Hematopoietic multipotent progenitor cell treated with erythropoietin and hydrocortisone succinate and interleukin-3 and kit ligand, for 8 days (in vitro differentiated cells): ENCODE measurements at regions not wholly inside any gene's neighbourhood (a gene's known extent, or its start where the extent isn't known, plus 50 kb on each side); places are given as distances from the start of the nearest gene placed in this dataset.
"Not testable (repeated sequence)": the region's sequence is repeated elsewhere in the genome, so short reads cannot be mapped to it uniquely, and the experiment has no call there.

Experiments used
- DNase-seq: peaks from one replicate; pipeline ENCODE4 v3.0.0-alpha.2; 2015

DNA sequence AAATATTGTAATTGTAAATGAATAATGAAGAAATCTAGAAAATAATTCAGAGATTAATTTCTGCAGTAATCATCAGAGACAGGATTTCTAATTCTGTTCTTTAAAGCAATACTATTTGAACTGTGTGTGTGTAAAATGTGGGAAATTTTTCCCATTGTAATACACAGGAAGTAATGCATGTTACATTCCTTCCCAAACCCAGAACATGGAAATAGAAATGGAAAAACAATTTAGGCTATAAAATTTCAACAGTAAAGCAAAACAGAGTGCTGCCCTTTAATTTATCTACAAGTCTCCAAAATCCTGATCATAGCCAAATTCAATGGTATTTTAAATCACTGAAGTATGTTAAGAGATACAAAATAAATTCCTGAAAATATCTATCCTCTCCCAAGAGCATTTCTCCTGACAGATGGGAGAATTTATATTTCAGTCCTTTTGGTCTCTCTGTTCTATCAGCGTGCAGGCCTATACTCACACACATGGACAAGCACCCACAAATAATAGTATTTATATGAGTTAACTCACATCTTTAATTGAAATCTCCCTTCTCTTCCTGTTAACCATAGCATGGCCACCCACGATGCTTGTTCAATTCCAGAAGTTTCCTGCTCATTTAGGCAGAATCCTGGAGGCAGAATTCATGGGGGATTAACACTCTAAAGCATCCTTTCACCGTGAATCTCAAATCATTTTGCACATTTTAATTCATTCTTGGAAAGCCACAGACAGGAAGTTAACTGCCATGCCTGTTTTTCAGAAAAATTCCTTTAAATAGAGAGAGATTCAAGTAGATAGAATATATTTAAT, 1465.4 kb upstream of the FLRT2 start:
- no peak for DNase-seq

DNA sequence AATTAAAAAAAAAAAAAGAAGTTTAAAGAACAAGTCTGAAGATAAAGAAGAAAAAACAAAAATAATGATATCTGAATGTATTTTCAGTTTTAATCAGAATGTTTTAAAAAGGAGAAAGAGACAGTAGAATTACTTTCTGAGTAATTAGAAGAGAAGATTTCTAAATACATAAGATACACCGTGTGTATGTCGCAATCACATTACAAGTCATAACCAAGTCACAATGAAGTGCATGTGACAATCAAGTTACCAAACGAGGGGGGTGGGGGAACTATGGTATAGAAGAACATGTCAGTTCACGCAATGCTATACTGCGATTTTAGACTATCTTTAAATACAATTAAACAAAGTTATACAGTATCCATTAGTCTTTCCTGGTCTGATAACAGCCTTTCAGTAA, 1464.1 kb upstream of the FLRT2 start:
- no peak for DNase-seq

DNA sequence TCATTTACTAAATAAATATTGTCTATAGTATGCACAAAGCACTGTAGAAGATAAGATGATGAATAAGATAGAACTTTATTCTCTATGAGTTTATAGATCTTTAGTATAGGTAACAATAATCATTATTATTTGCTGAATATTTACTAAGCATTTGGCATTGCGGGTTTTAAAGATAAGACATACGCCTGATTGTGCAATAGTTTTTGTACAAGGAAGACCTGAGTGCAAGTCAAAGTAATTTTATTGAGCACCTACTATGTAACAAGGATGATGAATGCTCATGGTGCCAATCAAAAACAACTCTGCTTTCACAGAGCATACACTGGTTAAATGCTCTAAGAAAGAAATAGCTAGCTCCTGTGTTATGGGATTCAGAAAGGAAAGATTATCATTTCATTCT, 1461.7 kb upstream of the FLRT2 start:
- DNase-seq, result no peak

DNA sequence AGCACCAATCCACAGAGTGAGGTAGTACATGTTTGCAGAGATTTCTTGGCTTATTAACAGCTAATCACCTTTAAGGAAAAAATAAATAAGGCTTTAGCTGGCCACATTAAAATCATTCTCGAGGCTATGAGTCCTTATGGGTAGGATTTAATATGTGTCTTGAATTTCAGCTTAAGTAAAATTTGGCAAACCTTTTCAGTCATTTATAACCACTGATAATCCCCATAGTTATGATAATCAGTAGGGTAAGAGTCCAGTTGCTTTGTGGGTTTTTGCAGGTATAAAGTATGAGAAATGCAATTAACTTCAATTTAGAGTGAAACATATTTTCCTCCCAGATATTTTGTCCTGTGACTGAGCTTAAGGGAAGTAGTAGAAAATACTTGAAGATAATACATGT, 1458.9 kb upstream of the FLRT2 start:
- no peak for DNase-seq

DNA sequence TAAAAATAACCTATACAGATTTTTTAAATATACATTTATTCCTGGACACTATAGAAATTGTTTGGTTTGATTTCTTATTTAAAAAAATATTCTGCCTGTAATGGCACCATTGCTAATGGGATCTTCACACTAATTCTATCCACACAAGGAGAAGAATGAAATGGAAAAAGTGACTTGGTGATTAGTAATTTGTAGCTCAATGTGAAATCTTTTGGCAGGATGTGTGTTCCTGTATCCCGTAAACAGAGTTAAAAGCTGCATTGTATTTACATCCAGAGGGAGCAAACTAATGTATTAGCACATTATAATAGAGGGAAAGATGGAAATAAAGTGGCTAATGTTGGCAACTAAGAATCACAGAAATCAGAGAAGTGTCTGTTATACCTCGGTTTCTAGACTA, 1455.3 kb upstream of the FLRT2 start:
- DNase-seq, result no peak

DNA sequence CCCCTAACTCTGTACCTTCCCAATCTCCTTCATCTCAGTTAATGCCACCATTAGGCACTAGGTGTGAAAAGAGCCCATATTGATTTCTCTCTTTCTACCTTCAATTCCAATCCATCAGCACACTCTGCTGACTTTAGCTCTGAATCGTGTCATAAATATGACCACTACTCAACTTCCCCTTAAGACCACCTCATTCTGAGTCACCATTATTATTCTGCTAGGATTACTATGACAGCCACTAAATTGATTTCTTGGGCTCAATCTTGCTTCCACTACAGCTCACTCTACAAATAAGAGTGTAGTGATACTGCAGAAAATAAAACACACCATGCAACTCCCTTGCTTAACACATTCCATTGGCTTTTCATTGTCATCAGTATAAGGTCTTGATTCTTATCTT, 1449.0 kb upstream of the FLRT2 start:
- DNase-seq, result no peak

DNA sequence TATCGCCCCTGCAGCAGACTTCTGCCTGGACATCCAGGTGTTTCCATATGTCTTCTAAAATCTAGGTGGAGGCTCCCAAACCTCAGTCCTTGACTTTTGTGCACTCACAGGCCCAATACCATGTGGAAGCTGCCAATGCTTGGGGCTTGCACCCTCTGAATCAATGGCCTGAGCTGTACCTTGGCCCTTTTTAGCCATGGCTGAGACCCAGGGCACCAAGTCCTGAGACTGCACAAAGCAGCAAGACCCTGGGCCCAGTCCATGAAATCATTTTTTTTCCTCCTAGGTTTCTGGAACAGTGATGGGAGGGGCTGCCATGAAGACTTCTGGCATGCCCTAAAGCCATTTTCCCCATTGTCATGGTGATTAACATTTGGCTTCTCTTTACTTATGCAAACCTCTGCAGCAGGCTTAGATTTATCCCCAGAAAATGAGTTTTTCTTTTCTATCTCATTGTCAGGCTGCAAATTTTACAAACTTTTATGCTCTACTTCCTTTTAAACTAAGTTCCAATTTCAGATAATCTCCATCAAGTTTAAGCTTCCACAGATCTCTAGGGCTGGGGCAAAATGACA, 1445.8 kb upstream of the FLRT2 start:
- no peak for DNase-seq

DNA sequence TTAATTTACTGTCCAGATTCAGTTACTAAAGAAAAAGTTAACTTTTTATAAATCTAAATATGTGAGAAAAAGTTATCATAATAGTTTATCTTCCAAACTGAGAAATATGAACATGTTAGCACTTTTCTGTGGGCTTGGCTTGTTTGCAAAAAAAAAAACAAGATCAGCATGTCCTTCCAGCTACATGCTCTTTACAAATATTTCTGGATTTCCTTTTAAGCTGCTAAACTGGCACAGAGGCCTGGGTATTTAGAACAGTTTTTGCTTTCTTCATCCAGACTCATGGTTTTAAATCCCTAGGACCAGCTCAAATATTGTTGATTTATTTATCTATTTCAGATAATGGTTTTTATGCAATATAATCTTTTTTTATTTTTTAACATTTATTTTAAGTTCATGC, 1444.5 kb upstream of the FLRT2 start:
- no peak for DNase-seq

DNA sequence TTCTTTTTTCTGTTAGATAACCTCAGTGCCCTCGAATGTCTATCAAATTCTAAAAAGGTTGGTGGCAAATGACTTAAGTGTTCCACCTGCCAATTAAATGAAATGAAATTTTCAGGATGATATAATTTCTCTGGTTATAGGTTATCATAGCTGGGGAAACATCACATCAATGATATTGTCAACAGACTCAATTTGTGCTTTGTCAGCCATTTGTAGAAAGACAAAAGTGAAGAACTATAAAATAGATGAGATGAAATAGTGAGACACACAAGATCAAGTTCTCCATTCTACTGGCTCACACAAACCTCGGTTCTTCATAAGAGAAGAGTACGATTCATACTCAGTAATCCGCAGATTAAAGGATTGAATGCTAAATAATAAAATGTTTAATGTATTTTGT, 1443.2 kb upstream of the FLRT2 start:
- no peak for DNase-seq

DNA sequence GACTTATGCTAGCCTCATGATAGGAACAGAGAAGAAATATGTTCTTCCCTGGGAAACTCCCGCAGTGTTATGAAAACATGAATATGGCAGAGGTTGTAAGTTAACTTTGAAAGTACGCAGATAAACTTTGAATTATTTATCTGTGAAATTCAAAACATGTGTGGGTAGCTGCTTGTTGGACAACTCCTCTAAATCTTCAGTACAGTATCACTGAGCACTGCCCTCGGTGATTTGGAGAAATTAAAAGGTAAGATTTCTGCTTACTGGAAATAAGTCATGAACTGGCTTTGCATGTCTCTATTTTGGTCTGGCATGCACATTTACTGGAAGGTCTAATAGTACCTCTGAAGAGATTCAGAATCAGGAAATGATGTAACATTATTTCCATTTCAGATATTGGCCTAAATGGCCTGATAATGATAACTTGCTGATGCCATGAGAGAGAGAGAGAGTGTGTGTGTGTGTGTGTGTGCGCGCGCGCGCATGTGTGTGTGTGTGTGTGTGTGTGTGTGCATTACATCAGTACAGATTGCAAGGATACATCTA, 1441.9 kb upstream of the FLRT2 start:
- DNase-seq, result no peak

DNA sequence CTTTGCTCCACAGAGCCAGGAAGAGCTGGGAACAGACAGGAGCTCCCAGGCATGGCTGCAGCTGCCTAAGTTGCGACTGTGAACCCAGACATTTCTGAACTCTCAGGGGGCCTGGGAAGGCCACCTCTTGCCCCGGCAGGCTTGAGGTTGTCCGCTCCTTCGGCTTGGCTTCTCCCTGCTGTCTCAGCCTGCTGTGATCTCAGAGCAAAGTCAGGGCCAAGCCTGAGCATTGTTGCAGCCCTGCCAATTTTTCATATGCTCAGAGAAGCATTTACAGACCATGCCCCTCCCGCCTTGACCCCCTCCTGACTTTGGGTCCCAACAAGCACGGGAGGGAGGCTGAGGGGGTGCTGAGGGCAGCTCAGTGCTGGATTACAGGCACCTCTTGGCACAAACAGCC, 1439.1 kb upstream of the FLRT2 start:
- no peak for DNase-seq

DNA sequence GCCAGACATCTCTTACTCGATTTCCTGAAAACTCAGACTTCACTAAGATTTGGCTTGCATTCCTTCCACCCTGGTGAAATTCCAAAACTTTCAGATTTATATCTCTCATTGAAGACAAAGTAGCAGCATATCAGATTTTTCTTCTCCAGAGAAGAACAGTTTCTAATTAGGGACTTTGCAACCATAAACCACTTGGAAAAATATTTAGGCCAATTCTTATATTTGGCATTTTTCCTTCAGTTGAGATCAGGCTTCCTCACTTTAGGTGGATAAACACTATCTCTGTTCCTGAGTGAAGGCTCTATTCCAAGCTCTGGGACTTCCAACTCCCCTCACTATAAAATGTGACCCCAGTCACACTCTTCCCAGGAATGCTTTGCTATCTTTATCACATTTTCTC, 1434.3 kb upstream of the FLRT2 start:
- no peak for DNase-seq

DNA sequence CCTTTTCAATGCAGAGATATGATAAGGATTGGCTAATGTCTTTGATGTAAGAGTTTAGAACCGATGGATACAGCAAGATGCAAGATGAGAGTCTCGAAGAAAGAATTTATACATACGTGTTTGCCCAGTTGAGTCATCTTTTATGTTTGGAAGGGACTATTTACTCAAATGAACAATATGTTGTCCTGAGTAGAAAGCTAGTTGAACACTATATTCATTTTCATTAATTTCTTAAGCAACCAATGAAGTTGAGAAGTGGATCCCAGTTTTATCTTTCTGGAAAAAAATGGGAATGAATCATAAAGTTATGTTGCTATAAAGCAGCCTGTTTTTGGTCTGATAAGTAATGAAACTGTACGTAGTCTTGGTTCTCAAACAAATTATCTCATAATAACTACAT, 1431.7 kb upstream of the FLRT2 start:
- DNase-seq, result no peak

DNA sequence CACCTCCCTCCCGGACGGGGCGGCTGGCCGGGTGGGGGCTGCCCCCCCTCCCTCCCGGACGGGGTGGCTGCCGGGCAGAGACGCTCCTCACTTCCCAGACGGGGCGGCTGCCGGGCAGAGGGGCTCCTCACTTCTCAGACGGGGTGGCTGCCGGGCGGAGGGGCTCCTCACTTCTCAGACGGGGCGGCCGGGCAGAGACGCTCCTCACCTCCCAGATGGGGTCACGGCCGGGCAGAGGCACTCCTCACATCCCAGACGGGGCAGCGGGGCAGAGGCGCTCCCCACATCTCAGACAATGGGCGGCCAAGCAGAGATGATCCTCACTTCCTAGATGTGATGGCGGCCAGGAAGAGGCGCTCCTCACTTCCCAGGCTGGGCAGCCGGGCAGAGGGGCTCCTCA, 1430.4 kb upstream of the FLRT2 start:
- DNase-seq, result not testable (repeated sequence)

DNA sequence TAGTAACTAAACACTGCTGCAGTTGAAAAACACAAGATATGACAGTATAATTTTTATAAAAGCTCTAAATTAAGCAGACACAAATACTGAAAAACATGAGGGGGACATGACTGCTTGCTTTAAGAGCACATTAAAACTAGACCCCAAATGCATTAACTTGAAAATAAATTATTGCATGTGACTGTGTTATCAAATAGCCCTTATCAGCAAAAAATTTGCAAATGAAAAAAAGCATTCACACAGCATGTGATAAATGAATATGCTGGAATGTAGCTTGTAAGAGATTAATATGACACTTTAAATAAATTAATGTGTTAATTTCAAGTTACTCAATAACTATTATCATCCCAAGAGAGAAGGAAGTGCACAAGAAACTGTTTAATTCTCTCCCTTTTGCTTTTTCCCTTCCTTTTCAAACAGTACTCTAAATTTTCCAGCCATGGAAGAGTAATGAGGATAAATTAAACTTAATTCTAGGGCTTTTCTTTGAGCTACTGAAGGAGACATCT, 1422.1 kb upstream of the FLRT2 start:
- no peak for DNase-seq

DNA sequence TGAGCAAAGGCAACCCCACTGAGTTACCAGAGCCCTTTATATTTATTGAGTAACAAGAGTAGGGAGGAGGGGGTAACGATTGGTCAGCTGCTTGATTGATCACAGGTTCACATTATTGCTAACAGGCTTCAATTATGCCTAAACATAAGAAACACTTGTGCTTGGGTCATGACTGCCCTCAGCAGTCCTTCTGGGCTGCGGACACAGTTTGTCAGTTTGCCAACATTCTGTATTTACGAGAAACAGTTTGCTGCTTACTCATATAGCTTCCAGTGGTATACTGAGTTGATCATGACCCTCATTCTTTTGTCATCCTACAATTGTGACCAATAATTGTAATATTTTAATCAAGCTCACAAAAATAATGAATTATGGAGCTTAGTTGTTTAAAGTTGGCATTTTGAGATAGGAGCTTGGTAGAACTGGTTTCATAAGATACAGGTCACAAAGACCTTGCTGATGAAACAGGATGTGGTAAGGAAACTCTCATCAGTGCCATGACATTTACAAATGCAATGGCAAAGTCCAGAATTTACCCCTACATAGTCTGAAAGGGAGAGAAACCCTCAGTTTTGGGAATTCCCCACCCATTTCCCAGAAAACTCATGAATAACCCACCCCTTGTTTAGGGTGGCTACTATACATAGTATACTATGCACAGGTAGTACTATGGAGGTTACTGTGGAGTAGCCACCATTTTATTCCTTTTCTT, 1421.0 kb upstream of the FLRT2 start:
- no peak for DNase-seq

DNA sequence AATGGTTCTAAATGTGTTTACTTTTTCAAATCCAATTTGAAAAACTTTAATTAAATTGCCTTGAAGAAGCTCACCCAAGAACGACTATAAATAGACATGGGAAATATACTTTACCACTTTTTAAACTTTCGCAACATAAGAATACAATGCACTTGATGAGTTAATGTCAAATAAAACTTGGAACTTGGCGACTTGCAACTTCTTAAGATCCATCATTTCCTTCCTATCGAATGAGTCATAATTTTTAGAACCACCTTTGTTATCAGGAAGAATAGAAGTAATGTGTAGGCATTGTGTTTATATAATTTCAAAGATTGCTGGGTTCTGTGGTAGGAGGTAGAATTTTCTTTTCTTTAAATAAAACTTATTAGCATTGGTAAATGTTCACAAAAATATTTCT, 1417.4 kb upstream of the FLRT2 start:
- DNase-seq, result no peak

DNA sequence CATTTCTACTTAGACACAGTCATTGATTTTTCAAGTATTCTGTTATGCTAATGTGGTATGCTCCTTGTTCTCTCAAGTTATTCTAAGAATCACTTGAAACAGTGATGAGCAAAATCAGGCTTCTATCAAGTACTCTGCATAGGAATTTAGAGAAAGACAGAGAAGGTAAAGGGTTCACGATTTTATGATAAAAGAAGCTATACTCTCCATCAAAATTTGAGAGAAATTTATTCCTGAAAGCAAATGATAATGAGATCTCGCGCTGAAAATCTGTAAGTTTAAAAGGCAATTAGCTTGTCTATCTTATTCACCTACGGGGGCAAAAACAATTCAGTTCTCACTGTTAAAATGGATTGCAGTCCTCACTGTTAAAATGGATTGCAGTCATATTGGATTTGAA, 1404.3 kb upstream of the FLRT2 start:
- no peak for DNase-seq

DNA sequence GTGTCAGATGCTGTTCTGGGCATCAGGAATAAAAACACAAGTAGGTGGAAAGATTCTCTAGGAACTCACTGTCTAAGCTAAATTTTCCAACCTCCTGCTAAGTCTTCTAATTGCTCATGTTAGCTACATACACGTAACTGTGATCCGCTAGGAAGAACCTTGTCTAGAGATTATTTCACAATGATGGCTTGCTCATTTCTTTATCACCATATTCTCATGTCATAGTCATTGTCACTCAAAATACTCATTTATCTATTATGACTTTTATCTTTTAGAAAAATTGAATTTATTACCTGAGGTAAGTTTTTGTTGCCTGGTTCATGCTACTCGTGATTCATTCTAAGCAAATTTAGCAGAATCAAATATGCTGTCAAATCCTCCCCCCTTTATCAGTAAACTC, 1402.4 kb upstream of the FLRT2 start:
- DNase-seq, result no peak

DNA sequence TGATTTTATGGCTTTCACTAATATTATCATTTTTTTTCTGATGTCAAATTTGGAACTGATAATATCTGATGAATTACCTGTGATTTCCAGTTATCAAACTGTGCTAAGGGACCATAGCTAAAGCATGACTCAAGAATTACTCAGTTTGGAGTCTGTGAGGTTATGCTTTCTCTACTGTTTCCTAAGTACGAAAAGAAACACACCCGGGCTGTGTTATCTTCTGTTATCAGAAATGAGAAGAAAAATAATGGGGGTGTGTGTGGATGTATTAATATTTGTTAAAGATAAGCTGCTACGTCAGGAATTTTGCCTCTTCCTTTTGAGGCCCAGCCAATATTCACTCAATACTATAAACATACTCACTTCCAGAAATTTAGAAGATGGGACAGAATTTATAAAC, 1401.9 kb upstream of the FLRT2 start:
- no peak for DNase-seq

DNA sequence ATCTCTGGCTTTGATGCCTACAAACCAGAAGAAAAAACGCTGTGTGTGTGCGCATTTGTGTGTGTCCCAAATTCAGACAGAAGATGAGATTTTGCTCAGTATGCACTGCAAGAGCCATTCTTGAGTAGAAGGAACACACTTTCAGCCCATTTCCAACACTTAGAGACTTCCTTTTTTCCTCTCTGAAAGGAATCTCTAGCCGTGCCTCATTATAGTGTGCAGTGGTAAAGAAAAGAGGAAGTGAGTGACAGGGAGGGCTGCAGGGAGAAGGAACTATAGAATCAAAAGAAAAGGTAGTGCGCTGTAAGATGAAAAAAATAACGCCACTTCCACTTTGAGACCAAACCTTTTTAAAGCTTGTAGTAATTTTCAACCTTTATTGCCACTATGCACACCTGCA, 1400.9 kb upstream of the FLRT2 start:
- peak; percentile 2 for DNase-seq

DNA sequence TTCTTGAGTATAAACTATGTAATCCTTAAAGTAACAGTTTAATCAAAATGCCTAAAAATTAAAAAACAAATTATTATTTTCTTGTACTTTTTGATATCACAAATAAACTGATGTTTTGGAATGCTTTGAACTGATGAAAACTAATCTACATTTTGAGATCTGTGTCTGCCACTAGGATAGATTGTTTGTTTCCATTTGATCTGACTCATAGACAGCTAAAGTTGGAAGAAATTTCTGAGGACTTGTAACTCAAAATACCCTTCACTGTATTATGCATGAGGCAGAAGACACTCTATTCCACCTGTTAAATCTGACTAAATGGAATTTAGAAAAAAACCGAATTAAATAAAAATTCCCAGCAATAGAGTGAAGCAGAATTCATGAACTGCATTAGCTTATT, 1400.0 kb upstream of the FLRT2 start:
- DNase-seq, result no peak

DNA sequence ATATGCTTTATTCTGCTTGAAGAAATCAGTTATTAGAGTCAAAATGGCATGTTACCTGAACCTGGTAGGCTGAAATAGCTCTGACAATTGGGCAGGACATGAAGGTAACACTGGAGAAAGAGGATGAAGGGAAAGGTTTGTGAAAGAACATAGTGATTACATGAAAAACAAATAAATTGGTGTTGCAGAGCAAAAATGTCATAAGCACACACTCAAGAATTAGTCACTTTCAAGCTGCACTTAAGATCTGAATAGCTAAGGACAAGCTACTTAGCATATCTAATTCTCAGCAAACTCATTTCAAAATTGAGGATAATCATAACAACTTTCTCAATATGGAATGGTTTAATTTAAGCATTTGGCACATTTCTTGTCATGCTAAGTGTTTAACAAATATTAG, 1398.0 kb upstream of the FLRT2 start:
- no peak for DNase-seq

DNA sequence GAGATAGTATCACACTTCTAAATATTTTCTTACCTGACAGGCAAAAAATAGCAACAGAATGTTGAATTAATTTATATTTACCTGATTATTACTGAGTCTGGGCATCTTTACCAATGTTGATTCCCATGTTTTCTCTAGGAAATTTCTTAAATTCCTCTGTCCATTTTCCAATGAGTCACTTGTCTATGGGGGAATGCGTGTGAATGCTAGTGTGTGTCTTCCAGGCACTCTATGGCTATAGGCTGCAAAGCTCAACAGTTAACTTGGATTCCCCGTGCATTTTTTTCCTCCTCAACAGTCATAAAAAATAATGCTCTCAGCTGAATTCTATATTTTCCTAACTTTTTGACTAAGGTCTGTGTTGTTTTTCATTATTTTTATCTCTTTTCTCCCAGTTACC, 1385.8 kb upstream of the FLRT2 start:
- DNase-seq, result no peak
